NB4 (cell line): ENCODE measurements at regions not wholly inside any gene's neighbourhood (a gene's known extent, or its start where the extent isn't known, plus 50 kb on each side); places are given as distances from the start of the nearest gene placed in this dataset.
A peak's percentile ranks its signal among the peaks of the same experiment; 100 is the strongest.

Source experiments
- DNase-seq: peaks from one replicate; pipeline ENCODE4 v3.0.0; 2010; ENCODE audit warnings: low read depth
- H3K4me3 ChIP-seq: one replicate; pipeline ENCODE4 v1.5.1; 2011; ENCODE audit warnings: mild to moderate bottlenecking, low read depth, low read length, moderate library complexity
- CTCF ChIP-seq: IDR thresholded peaks from one replicate; pipeline ENCODE4 v1.5.1; 2012; ENCODE audit warnings: low read depth, low read length
- MAX ChIP-seq: IDR thresholded peaks from 2 replicates; pipeline ENCODE4 v1.6.1; 2011; ENCODE audit warnings: low read depth, low read length
- MYC ChIP-seq: IDR thresholded peaks from 2 replicates; pipeline ENCODE4 v1.6.1; 2011; ENCODE audit warnings: low read depth, low read length
- POLR2A ChIP-seq: IDR thresholded peaks from 2 replicates; pipeline ENCODE4 v1.6.1; 2011; ENCODE audit warnings: mild to moderate bottlenecking; ENCODE audit not compliant: insufficient read length; ENCODE audit errors: extremely low read depth

GRCh38 chr18:24877066-24877465 lies 416.6 kb downstream of the HRH4 start:
- no peak for DNase-seq
- TF ChIP-seq MAX, result no peak
- no peak for TF ChIP-seq POLR2A
- TF ChIP-seq MYC, result no peak
- no peak for TF ChIP-seq CTCF
- H3K4me3 ChIP-seq, result no peak overlapping the region

- DNase-seq, result no peak
- H3K4me3 ChIP-seq, result no peak overlapping the region
- TF ChIP-seq MAX, result no peak
- no peak for TF ChIP-seq POLR2A
- no peak for TF ChIP-seq CTCF
- no peak for TF ChIP-seq MYC
These were observed 417.1 kb downstream of the HRH4 start for GRCh38 chr18:24877546-24877945.

- H3K4me3 ChIP-seq, result no peak overlapping the region
- TF ChIP-seq CTCF, result peak; percentile 12
- TF ChIP-seq MYC, result no peak
- no peak for TF ChIP-seq MAX
- no peak for TF ChIP-seq POLR2A
- peak; percentile 40 for DNase-seq
These were observed 417.9 kb downstream of the HRH4 start for GRCh38 chr18:24878289-24878688.

GRCh38 chr18:24885276-24885675 lies 424.8 kb downstream of the HRH4 start:
- TF ChIP-seq POLR2A (no peak), CTCF (no peak), MAX (no peak), MYC (no peak)
- H3K4me3 ChIP-seq, result no peak overlapping the region
- DNase-seq, result no peak

- no peak overlapping the region for H3K4me3 ChIP-seq
- TF ChIP-seq MYC (no peak), CTCF (no peak), MAX (no peak), POLR2A (no peak)
- no peak for DNase-seq
These were observed 434.4 kb downstream of the HRH4 start for GRCh38 chr18:24894880-24895279.

GRCh38 chr18:24897461-24897860 lies 437.0 kb downstream of the HRH4 start:
- TF ChIP-seq POLR2A (no peak), MAX (no peak), CTCF (no peak)
- no peak for DNase-seq

More at GRCh38 chr18:24897461-24897860, 437.0 kb downstream of the HRH4 start:
- no peak overlapping the region for H3K4me3 ChIP-seq
